ENCODE measurements at regions not wholly inside any gene's neighbourhood (a gene's known extent, or its start where the extent isn't known, plus 50 kb on each side); places are given as distances from the start of the nearest gene placed in this dataset.

DNA sequence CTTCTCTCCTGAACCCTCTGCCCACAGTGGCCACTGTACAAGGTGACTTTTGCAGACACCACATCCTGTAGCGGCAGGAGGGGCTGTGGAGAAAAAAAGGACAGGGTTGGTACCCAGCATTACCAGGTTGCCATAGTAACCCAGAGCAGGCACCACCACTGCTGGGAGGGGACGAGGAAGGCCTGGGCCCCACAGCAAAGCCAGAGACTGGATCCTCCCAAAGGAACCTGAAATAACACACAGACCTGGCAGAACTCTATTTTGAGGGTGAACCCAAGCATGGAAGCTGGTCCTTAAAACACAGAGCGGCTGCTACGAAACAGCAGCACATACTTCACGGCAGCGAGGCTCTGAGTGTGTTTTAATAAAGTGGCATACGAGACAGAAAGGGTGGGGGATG lies 380.6 kb downstream of the CTTN start:
- DNase-seq, result peak; percentile 67

DNA sequence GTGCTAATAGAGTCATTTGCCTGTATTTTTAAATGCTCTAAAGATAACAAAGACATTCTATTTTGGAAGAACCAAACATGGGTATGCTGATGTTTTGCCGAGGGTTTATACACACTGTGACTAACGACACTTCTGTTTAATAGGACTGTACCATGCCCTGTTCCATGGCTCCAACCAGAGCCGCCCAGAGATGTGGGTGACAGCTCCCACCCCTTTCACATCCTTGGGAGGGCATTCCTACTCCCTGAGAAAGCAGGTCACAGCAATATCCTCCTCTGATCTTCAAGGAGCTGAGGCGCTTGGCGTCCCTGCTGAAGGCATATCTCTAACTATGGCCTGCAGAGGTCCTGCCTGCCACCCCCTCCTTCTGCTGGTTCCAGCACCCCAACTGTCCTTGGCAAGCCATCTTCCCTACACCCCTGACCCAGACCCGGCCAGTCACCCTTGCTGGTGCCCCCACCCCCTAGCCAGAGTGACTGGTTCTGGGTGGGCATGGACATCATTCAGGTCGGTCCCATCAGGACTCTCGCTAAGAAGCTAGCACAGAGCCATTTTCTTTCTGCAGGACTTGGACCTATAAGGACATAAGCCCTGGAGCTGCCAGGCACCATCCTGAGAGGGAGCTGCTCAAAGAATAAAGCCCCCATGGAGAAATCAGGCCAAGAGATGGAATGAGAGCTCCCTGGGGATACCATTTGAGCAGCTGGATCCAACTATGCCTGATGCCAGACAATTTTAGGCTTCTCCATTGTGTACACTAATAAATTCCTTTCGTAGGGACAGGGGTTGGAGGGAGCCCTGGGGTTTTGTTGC lies 381.3 kb downstream of the CTTN start:
- no peak for DNase-seq

DNA sequence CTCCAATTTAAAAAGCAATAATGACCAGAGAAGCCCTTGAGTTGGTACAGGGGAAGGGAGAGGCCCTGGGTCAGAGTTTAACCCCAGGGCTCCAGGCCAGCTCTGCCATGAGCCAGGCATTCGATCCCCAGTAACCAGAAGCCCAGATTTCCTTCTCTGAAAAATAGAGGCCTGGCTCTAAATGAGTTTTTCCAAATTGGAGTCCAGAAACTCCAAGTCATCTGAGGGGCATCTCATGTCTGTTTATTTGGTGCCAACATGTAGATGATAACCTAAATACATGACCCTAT lies 381.9 kb downstream of the CTTN start:
- DNase-seq, result no peak

DNA sequence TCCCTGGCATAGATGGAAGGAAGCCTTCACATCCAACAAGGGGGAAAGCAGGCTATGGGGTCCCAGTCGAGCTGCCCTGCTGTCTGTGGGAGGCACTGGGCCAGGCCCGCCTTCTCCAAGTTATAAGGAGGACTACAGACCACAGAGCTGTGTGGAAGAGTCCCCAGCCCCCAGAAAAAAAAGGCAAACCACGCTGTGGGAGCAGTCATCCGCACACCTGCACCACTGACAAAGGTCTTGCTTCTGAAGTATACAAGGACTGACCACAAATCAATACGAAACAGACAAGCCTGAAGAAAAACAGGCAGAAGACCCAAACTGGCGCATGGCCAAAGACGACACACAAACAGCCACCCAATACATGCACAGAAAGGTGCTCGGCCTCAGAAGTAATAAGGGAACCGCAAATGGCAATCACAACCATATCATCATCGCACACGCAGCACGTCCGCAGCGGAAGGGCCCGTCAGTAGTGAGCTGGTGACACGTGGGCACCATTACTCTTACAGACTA lies 384.1 kb downstream of the CTTN start:
- no peak for DNase-seq

DNA sequence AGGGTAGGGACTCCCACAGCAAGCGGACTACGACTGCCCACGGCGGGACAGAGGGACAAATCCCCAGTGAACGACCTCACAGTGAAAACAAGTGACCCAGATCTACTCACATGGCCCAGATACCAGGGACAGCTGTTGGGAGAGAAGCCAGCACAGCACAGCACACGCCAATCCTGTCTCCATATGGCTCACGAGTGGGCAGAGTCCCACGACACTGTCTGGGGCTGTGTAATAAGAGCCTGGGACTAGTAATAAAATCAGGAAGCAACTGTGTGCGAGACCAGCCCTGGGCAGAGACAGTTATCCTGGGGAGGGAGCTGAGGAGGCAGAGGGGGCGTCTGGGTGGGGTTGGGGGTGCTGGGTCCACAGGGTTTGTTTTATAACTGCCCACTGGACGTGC lies 385.0 kb downstream of the CTTN start:
- no peak for DNase-seq

DNA sequence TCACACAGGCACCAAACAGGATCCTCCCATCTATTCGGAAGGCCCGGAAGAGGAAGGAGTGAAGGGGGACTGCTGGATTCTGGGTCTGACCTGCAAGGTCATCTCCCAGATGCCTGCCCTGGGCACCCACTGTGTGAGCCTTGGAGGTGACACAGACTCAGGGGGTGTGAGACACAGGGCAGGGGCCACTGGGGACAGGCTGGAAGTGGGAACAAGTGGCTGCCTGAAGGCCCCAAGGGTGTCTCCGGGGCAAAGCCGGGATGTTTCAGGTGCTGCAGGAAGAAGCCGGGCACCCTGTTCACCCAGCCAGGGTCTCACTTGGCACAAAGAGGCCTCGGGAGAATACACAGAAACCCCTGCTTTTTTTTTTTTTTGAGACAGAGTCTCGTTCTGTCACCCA lies 385.5 kb downstream of the CTTN start:
- no peak for DNase-seq

DNA sequence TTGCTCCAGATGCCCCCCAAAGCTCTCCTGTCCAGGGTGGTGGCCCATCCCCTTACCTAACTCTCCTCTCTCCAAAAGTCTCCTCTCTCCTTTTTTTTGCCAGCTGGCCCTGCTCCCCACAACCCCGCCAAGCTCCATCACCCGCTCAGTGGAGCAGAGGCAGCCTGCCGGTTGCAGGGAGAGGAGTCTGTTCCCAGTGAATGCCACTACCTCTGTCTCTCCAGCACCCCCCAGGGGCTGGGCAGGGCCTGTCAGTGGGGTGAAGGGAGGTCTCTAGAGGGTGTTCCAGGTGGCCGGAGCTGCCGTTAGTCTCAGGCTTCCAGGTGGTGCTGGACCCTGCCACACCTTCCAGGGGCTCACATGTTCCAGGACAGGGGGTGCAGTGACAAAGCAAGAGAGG lies 387.0 kb downstream of the CTTN start:
- no peak for DNase-seq

DNA sequence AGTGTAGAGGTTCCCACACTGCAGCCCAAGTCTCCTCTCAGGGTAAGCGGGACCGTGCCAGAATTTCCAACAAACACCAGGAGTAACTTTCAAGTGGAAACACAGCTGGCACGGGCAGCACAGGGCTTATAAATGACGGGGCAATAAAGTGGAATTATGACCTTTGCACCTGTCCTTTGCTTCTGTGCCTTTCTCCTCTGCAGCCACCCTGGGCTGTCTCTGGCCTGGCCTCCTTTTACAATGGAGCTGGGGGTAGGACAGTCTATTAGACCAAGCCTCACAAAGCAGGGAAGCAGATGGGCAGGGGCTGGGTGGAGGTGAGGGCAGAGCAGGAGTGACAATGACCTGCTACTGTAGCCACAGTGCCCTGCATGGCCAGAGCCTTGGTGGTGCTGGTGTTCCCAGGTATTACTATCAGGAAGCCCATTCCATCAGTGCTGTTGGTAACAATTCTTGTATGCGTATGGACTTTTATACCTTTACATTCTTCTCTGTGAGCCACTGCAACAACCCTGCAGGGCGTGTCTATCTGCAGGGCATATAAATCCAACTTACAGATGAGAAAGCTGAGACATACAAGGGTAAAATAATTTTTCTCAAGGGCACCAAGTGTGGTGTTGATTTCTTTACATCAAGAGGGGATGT lies 387.8 kb downstream of the CTTN start:
- no peak for DNase-seq

DNA sequence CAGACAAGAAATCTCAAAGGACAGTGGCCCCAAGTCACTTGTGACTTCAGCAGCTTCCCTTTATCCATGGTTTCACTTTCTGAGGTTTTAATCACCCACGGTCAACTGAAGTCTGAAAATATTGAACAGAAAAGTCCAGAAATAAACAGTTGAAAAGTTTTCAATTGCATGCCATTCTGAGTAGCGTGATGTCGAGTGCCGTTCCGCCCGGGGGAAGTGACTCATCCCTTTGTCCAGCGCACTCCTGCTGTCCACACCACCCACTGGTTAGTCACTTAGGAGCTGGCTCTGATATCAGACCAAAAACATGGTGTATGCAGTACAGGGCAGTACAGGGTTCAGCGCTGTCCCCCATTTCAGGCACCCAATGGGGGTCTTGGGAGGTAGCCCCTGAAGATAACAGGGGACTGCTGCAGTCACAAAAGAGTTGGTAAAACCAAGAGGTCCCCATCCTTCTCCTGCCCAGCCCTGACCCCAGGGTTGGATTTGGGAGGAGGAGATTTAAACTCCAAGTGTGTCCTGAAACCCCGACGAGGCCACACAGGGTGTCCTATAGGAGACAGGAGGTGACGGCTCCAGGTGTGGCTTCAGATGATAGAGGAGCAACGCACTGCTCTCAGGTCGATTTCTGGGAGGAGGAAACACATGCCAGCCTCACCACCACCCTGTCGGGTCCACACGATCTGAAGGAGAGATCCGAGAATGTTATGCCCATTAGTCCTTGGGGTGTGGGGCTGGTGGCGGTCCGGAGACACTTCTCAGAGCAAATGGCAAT lies 390.1 kb downstream of the CTTN start:
- DNase-seq, result no peak

DNA sequence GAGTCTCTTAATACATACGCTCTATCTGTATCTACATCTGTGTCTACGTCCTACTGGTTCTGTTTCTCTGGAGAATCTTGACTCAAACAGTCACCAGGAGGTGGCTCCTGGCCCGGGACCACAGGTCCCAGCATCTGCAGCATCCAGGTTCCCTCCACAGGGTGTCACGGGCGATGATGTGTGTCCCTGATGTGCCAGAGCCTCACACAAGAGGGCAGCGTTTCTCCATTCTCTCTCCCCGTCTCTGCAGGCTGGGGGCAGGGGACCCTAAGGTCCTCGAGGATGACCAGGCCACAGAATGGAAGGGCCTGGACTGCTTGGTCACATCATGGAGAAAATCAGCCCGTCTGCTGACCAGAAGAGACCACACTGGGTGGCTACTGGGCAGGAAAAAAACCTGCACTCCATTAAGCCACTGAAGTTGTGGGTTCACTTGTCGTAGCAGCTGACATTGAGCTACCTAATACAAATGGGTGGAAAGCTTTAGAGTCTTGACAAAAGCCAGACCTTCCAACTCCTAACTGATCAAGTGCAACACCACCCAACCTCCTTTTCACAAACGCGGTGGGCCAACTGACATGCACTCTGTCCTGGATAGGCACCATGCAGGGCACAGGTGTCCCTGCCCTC lies 392.5 kb downstream of the CTTN start:
- no peak for DNase-seq

DNA sequence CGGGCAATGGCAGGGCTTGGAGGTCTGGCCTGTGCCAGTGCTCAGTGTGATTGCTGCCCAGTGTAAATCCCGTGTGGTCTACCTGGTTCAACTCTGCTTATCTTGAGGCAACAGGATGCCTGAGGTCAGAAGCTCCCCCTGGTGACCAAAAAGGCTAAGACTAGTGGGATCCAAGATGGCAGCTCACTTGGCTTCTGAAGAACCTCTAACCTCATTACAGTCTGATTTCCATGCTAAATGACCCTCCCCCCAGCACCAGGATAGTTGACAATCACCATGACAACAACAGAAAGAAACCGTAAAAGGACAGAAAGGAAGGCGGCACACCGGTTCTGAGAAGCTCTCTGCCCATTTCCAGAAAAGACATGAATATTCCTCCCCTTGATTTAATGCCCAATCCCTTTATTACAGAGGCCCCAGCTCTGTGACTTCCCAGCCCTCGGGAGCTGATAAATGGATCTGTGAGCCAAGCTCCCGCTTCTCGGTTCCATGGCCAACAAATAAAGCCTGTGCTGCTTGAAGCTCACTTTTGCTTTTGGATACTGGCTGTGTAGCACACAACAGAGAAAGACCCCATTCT lies 398.4 kb downstream of the CTTN start:
- no peak for DNase-seq

DNA sequence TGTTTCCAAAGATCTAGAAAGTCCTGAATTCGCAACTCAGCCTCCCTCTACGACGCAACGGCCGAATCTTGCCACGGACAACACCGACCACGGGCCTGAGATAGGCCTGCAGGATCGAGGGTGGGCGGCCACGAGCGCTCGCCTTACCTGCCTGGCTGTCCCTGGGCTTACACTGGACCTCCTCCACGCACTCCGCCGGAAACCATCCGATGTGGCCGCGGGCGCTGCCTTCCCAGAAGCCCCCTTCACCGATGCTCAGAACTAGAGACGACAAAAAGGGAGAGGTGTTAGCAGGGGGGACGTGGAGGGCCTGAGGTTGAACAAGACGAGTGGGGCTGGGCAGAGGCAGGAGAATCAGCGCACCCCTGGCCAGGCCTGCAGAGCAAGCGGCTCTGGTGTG lies 400.0 kb downstream of the CTTN start:
- no peak for DNase-seq

DNA sequence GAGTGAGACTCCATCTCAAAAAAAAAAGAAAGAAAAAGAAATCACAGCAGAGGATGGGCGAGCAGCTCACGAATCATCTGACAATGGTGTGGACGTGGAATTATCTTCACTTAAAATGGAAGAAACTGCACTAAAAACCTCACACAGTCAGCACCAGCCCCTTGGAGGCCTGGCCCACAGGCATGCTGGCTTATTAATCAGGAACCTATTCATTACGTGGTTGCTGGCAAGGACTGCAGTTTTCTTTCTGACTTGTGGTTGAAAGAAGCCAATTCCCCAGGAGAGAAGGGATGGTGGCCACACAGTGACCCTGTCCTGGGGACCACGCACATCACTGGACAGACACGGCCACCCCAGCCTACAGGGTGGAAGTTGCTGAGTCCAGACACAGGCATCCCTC lies 401.1 kb downstream of the CTTN start:
- no peak for DNase-seq

DNA sequence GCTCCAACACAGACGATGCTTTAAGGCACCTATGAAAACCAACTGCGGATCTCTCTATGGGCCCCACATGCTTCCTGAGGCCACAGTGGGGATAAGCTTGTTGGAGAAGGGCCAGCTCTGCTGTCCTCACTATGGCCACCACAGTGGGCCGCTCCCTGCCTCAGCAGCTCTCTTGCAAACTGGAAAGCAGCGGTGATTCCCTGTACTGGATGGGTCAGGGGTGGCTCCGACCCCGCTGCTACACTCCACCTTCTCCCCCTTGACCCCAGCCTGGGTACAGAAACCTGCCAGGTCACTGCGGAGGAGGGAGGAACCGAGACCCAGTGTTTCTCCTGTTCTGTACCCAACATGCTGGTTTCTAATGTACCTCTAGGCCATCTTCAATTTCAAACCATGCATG lies 403.9 kb downstream of the CTTN start:
- no peak for DNase-seq

DNA sequence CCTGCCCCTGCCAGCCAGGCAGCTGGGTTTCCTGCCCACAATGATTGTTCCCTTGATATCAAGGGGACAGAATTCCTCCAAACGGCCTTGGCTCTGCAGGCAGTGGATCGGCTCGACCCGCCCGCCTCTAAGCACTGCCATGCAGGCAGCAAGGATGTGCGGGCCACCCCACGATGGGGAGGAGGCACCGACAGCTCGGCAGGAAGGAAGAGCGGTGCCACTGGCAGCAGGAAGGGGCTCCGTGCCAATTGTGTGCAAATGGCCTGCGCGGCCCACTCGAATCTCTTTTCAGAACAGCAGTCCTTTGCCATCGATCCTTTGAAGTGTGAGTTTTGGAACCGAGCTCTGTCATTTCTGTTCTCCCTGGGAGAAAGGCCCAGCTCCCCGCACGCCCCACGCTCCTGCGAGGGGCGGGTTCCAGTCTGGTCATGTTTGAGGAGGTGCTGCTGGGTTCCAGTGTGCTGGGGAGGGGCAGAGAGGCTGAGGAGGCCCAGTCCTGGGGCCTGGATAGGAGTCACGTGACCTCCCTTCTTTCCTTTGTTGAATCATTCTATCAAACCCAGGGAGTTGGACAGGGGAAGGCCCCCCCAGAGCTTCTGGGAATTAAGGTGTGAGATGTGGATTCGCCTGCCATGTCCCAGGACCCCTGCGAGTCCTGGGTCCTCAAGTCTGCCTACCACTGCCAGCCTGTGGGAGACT lies 406.0 kb downstream of the CTTN start:
- DNase-seq, result no peak

DNA sequence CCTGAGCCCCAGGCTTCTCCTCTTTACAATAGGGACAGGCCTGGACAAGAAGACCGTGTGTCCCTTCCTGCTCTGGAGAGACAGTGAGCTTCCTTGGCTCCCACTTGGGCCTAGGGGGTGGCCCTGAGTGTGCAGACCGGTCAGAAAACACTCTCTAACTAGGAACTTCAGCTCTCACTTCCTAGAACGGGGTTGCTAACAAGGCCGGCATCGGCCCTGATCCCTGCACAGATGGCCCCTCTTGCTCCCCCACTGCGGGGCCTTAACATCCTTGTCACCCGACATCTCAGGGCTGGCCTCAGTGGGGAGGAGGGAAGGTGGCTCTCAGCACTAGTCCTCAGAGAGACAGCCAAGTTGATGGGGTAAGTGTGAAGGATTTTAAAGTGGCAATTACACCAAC lies 406.9 kb downstream of the CTTN start:
- DNase-seq, result no peak

DNA sequence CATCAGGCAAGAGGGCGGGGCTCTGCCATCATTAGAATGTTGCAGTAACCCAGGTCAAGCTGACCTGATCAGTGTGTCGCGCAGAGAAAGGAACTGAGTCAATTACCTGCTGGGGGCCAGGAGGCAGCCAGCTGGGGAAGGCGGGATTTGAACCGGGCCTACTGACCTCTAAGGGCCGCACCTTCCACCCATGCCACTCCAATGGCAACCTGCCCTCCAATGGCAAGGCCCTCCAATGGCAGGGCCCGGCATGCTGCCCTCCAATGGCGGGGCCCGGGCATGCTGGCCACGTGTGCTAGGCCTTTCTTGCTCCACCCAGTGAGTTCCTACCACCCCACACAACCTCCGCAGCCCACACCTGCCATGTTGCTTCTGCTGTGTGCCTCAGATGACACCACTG lies 407.6 kb downstream of the CTTN start:
- no peak for DNase-seq

DNA sequence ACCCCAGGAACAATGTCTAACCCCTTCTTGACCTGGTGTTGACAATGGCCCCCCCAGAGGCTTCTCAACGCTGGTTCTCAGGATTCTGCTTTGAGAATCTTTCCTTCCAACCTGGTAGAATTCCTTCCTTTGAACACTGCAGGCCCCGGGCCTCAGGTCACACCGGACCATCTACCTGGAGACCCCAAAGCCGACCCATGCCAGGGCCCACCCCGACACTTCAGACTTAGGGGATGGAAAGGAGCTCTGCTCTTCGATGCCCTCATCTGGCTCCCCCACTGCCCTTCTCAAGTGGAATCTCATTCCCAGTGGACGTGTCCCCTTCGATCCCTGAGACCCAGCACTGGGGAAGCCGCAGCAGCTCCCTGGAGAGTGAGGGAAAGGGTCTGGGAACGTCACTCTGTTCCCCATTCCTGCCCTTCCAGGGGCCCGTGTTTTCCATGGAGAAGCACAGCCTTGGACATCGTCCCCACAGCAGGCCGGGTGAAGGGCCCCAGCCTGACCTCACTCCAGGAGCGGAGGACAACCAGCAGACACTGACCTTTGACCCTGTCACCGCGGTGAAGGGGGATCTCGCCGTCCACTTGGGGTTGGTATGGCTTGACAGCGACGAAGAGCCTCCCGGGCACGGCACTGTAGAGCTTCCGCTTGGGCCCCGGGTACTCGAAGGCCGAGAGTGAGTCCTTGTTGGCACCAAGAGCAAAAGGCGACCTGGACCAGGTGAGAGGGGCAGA lies 408.3 kb downstream of the CTTN start:
- DNase-seq, result no peak

DNA sequence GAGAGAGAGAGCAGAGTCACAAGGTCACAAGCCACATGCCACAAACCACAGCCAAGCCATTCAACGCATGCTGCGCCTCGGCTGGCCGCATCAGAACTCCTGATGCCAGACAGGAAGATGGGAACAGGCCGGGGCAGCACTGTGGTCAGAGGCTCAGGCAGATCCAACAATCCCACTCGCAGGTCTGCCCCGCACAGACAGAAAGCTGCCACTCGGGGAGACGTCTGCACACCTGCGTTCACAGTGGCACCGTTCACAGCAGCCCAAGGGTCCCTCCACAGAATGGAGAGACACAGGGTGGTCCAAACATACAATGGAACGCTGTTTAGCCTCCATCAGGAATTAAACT lies 408.8 kb downstream of the CTTN start:
- DNase-seq, result no peak

DNA sequence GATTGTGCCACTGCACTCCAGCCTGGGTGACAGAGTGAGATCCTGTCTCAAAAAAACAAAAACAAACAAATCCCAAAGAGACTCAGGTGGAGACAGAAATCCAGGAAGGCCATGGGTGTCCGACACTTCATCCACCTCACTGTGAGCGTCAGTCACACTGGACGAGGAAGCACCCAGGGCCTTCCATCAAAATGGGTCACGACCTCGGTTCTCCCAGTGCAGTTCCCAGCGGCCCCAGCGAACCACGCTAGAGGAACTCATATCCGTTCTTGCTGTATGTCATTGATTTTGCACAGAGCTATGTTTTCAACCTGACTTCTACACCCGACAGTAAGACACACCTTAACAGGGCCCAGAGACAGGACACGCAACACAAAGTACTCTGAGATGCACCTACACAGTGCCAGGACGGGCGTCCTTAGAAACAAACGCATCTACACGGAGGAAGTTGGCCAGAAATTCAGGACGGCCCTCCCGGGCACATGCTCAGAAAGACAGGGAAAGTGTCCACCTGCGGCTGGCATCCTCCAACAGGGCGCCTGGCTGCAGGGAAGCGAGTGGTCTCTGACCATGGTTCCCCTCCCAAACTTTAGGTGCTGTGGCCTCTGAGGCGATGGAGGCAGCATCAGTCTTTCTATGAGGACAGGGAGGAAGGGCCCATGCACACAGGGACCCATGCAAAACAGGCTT lies 410.5 kb downstream of the CTTN start:
- no peak for DNase-seq

DNA sequence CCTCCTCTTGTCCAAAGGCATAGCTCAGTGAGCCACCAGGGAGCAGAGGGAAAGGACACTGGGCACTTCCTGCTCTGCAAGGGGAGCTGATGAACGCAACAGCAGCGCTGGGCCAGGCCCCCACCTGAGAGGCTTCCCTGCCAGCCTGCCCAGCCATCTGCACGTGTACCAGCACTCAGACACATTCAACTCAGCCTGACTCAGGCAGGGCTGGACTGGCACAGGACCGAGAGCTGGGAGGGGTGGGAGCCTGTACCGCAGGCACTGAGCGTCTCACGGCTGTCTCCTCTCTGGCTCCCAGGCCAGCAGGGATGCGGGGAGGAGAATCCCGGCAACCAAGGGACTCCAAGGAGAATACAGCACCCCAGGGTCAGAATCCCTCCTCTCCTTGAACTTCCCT lies 411.8 kb downstream of the CTTN start:
- no peak for DNase-seq
